ENCODE measurements at regions not wholly inside any gene's neighbourhood (a gene's known extent, or its start where the extent isn't known, plus 50 kb on each side); places are given as distances from the start of the nearest gene placed in this dataset.

DNA sequence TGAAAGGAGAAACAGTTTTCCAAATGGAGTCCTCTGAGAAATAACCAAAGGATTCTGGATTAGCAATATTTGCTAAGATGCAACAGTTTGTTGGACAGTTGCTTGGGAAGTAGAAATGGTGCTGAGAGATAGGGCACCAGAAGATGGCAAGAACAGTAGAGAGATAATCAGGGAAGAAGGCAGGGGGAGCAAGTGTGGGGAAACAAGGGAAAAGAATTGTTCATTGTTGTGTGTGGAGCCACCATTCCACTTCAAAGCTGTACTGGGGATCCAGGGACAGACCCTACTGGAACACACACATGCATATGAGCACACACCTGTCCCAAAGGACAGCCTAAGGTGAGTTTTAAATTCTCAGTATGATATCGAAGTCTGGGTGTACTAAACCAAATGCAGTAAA, 152.5 kb downstream of the ZNF608 start:
- TF ChIP-seq EZH2 (IDR thresholded peaks at IDR 0.05): no peak
- no peak for TF ChIP-seq FOXP2 (optimal IDR thresholded peaks at IDR 0.05; ENCODE audit: control extremely low read depth, extremely low read length, insufficient read depth)
- no peak for TF ChIP-seq POLR2AphosphoS5 (IDR thresholded peaks at IDR 0.05; ENCODE audit: borderline replicate concordance, low read depth, low read length)
